SHP77 (cell line): ENCODE measurements at regions not wholly inside any gene's neighbourhood (a gene's known extent, or its start where the extent isn't known, plus 50 kb on each side); places are given as distances from the start of the nearest gene placed in this dataset.
"Not testable (repeated sequence)": the region's sequence is repeated elsewhere in the genome, so short reads cannot be mapped to it uniquely, and the experiment has no call there.

Experiments
- DNase-seq, 2 experiments: peaks; one replicate each; lab custom pipeline; 2025; lab: John Stamatoyannopoulos, UW

DNA sequence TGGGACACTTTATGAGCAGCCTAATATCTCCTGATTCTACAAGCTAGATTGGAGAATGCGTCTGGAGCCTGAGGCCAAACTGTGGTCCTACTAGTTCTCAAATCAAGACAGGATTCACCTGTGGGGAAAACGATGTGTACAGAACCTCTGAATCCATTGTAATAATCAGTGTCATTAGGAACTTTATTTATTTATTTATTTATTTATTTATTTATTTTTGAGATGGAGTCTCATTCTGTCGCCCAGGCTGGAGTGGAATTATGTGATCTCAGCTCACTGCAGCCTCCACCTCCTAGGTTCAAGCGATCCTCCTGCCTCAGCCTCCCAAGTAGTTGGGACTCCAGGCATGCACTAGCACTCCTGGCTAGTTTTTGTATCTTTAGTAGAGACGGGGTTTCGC is 52.6 kb upstream of the KIF26B start:
- DNase-seq = not testable (repeated sequence)

DNA sequence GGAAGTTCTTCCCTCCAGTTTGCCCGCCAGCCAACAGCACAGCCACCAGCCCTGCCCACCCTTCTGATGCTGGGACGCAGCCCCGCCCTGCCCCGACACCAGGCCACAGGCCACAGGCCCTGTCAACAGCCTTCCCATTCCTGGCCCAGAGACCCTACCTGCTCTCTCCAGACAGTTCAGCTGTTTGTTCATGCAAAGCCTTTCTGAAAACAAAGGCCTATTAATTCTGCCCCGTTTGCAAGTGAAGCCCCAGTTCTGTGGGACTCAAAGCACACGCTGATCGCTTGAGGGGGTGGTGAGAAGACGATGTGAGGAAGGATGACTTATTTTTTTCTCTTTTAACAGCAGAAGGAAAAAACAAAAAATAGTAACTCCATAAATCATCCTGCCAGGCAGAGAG is 55.4 kb upstream of the KIF26B start:
- DNase-seq = no peak

DNA sequence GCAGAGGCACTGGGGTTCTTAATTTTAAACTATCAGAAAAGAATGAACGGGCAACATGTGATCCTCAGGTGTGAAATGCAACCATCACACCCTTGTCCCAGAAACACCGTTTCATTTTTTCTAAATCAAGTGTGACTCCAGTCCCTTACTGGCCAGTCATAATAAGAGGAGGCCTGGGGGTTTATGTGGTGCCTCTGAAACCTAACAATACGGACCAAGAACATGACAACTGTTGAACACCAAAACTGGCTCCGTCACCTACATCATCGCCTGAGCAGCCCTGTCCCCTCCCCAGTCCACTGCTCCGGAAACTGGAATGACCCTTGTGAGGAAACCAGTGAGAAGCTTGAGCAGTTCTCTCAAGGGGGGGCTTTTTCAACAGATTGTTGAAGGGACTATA is 55.9 kb upstream of the KIF26B start:
- DNase-seq = no peak

DNA sequence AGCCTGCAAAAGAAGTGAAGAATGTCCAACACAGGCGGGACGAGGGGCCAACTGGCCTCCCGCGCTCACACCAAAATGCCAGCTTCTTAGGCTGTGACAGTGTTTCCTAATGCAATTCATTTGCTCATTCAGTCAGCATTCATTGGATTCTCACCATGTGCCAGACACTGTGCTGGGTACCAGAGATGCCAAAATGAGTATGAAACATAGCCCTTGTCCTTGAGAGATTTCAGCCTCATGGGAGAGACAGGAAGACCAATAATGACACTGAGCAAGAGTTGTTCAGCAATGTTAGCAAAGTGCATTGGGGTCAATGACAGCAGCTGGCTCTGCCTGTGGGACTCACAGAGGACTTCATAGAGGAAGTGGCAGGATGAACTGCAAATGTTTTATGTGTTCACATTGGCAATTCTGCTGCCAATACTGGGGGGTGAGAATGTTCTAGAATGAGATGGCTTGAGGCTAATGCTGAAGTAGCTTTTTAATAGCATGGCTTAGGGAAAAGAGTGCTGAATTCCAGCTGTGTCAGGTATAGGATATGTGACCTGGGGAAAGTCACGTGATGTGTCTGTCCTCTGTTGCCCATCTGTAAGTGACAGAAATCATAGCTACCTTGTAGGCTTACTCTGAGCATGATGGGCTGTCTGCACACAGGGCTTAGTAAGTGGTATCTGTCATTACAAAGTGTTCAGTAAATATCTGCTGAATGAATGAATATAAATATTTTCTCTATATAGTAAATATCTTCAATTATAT is 58.3 kb upstream of the KIF26B start:
- no peak for DNase-seq

- no peak for DNase-seq
These were observed 58.9 kb upstream of the KIF26B start for GRCh38 chr1:245095903-245096302.

GRCh38 chr1:245094954-245095353 is 59.8 kb upstream of the KIF26B start:
- no peak for DNase-seq

GRCh38 chr1:245094092-245094491 is 60.7 kb upstream of the KIF26B start:
- no peak for DNase-seq

DNA sequence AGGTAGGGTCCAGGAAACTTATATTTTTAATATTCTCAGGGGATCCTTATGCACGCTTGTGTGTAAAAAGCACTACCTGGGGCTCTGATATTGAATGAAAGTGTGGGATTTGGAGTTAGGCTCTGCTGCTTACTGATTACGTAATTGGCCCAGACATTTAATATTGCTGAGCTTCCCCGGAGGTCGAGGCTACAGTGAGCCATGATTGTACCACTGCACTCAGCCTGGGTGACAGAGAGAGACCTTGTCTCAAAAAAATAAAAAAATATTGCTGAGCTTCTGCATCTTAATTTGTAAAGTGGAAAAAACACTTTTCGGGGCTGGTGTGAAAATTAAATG is 62.2 kb upstream of the KIF26B start:
- DNase-seq = no peak

- peak; percentile 48 to 54 for DNase-seq
These were observed 62.8 kb upstream of the KIF26B start for GRCh38 chr1:245091818-245092637.

GRCh38 chr1:245091171-245091621 is 63.6 kb upstream of the KIF26B start:
- no peak for DNase-seq

DNA sequence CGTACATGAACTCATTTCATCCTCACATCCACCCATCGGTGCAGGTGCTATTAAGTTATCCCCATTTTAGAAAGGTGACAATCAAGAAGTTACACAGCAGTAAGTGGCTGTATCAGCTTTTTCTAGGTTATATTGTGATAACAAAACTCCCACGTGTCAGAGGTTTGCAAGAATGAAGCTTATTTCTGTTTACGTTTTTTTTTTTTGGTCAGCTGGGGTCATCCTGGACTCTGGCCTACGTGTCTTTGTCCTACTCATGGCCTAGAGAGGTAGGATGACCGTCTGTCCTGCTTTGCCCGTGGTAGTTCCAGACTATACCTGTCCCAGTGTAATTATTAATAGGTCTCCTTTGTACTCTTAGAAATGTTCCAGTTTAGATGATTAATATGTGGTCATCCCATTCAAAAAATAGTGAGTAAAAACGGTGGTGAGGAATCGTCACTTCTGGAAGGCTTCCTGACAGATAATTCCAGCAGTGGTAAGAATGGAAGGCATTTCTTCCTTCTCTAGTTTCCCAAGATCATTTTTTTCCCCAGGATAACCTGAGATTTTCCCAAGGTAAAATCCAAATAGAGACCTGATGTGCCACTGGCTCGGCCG is 64.2 kb upstream of the KIF26B start:
- DNase-seq = no peak

DNA sequence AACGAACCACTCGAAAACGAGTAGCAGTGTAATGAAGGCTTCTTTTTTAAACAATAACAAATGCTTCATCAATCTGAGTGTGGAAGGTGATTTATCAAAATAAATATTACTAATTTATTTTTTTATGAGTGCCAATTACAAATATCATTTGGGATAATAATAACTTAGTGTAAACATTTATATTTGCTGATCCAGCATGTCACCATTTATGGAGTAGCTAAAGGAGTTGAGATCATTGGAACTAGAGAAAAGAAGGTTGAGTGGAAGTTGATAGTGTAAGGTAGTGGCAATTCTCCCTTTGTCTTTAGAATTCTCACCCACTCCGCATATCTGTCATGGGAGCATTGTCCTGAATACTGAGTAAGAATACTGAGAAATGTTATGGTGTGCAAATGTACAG is 67.1 kb upstream of the KIF26B start:
- no peak for DNase-seq

GRCh38 chr1:245086389-245086969 is 68.3 kb upstream of the KIF26B start:
- no peak for DNase-seq

- no peak for DNase-seq
These were observed 69.2 kb upstream of the KIF26B start for GRCh38 chr1:245085508-245086095.

- no peak for DNase-seq
These were observed 70.2 kb upstream of the KIF26B start for GRCh38 chr1:245084551-245084950.

DNA sequence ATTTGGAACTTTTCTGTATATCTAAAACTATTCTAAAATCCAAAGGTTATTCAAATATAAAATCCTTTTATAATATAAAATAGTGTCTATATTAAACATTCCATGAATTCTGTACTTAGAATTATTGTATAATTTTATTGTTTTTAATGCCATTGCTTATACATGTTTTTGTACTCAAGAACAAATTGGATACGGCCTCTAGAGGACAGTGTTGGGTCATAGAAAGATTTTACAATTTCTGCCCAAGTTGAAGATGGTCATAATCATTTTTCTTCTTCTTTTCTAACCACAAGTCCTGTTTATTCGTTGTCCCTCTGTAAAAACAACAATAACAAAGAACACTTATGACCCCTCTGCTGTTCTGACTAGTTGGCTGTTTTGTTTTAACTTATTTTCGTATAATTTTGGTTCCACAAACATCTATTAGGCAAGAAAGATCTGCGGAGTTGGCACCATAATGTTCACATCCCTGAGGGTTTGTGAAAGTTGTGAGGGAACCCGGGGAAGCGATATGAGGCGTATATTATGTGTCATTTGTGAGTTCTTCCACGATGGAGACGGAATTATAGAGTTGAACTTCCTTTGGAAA is 75.7 kb upstream of the KIF26B start:
- peak; percentile 27 to 38 for DNase-seq

- DNase-seq = no peak
These were observed 79.9 kb upstream of the KIF26B start for GRCh38 chr1:245074898-245075297.

GRCh38 chr1:245074232-245074747 is 80.5 kb upstream of the KIF26B start:
- DNase-seq = no peak

DNA sequence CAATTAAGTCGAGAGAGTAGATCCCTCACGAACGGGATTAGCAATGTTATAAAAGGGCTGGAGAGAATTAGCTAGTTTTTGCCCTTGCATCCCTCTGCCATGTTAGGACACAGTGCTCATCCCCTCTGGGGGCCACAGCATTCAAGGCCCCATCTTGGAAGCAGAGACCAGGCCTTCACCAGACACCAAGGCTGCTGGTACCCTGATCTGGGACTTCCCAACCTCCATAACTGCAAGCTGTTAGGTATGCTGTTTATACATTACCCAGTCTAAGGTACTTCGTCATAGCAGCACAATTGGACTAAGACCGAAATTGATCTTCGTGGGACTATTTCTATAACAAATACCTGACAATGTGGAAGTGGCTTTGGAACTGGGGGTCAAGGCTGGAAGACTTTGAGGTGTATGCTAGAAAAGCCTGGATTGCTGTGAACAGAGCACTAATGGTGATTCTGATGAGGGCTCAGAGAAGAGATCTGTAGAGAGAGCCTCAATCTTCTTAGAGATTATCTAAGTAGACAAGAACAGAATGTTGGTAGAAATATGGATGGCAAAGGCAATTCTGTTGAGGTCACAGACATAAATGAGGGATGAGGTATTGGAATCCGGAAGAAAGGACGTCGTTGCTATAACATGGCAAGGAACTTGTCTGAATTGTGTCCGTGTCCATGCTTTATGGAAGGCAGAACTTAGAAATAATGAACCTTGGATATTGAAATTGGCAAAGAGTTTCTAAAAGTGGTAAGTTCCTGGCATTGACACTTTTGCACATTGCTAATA is 83.8 kb upstream of the KIF26B start:
- DNase-seq = no peak

DNA sequence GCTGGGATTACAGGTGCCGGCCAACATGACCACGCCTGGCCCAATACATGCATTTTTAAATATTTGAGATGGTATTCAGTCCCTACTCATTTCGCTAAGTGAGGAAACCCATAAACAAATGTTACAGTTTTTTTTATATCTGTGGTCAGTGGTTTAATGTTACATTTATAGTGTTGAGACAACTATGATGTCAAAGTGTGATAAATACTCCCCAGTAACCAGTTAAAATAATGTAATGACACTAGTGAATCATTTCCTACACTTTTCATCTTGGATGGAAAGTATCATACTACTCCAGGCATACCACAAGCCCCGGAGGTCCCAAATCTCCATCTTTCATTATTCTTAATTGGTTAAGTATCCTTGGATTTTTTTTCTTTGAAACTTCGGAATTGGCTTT is 87.5 kb upstream of the KIF26B start:
- DNase-seq = no peak

DNA sequence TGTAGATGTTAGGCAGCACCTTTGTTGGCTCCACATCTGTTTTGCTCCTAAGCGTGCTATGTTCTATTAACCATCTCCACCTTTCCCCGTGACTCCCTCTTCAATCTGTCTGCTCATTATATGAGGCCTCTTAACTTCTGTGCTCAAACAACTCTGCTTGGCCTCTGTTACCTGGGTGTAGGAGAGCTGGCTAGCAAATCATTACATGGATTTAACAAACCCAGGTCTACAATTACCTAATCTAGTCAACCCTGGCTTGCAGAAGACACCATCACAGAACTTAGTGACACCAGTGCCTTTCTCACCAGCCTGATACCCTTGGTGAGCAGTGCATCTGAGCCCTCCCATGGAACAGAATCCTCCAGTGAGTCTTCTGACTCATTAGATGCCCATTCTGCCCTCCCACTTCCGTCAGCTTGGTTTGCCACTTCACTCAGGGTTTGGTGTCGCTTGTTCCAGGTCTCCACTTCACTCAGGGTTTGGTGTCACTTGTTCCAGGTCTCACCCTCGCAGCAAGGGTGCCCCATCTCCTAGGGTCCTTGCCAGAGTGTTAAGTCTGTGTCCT is 92.0 kb upstream of the KIF26B start:
- no peak for DNase-seq
